ENCODE measurements at regions not wholly inside any gene's neighbourhood (a gene's known extent, or its start where the extent isn't known, plus 50 kb on each side); places are given as distances from the start of the nearest gene placed in this dataset.

DNA sequence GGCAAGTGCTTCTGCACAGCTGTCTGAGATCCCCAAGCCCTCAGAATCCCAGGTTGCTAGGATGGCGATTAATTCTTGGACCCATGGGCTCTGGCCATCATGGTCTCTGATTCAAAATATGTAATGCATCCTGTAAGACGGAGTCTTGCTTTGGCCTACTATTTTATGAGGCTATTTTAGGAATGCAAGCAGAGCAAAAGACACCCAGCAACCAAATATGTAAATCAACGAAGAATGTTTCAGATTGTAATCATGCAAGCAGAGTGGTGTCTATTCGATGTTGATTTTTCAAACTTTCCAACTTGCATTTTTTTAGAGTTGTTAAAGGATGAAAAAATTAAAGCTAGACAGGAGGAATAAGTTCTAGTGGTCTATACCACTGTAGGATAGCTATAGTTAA is 154.8 kb downstream of the COL6A3 start:
- Histone ChIP-seq H3K9ac (no peak overlapping the region), H3K27me3 (ENCODE audit: control insufficient read depth, insufficient read depth, low read length) (no peaks in the 10 kb centered on the region), H3K4me1 (no peaks in the 10 kb centered on the region), H3K27ac (no peak overlapping the region), H3K4me2 (ENCODE audit: low read length) (no peak overlapping the region), H3K79me2 (no peaks in the 10 kb centered on the region), H3K4me3 (ENCODE audit: low read depth, low read length) (no peak overlapping the region), H2AFZ (no peak overlapping the region), H3K9me3 (ENCODE audit: control insufficient read depth, low read length) (no peaks in the 10 kb centered on the region), H3K36me3 (ENCODE audit: control insufficient read depth, insufficient read depth, low read length) (no peaks in the 10 kb centered on the region)
- TF ChIP-seq, protein P1, sequence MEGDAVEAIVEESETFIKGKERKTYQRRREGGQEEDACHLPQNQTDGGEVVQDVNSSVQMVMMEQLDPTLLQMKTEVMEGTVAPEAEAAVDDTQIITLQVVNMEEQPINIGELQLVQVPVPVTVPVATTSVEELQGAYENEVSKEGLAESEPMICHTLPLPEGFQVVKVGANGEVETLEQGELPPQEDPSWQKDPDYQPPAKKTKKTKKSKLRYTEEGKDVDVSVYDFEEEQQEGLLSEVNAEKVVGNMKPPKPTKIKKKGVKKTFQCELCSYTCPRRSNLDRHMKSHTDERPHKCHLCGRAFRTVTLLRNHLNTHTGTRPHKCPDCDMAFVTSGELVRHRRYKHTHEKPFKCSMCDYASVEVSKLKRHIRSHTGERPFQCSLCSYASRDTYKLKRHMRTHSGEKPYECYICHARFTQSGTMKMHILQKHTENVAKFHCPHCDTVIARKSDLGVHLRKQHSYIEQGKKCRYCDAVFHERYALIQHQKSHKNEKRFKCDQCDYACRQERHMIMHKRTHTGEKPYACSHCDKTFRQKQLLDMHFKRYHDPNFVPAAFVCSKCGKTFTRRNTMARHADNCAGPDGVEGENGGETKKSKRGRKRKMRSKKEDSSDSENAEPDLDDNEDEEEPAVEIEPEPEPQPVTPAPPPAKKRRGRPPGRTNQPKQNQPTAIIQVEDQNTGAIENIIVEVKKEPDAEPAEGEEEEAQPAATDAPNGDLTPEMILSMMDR (IDR thresholded peaks at IDR 0.05) = no peak

GRCh38 chr2:237260039-237260620 is 153.8 kb downstream of the COL6A3 start:
- Histone ChIP-seq H2AFZ (no peak overlapping the region), H3K79me2 (no peaks in the 10 kb centered on the region), H3K4me1 (no peaks in the 10 kb centered on the region), H3K36me3 (ENCODE audit: control insufficient read depth, insufficient read depth, low read length) (no peaks in the 10 kb centered on the region), H3K4me2 (ENCODE audit: low read length) (no peak overlapping the region), H3K4me3 (ENCODE audit: low read depth, low read length) (no peak overlapping the region), H3K27ac (no peak overlapping the region), H3K27me3 (ENCODE audit: control insufficient read depth, insufficient read depth, low read length) (no peaks in the 10 kb centered on the region), H3K9me3 (ENCODE audit: control insufficient read depth, low read length) (no peaks in the 10 kb centered on the region), H3K9ac (no peak overlapping the region)
- TF ChIP-seq, protein P1 (IDR thresholded peaks at IDR 0.05) = no peak

DNA sequence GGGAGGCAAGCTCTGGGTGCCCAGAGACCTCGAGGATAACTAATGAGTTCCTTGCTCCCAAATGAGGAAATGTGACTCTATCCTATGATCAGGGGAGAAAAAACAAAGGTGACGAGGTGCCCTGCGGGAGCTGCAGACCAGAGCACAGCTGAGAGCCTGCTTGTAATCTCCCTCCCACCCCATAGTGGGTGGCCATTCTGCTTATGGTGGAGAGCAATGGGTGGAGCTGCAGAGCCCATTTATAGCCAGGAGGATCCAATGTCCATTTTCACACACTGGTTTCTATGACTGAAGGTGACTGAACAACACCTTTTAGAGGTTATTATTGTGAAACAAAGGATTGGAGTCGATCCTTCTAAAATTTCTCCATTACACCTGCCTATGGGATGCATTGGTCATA is 153.3 kb downstream of the COL6A3 start:
- TF ChIP-seq, protein P1 (IDR thresholded peaks at IDR 0.05) = no peak
- Histone ChIP-seq H2AFZ (no peak overlapping the region), H3K9ac (no peak overlapping the region), H3K9me3 (ENCODE audit: control insufficient read depth, low read length) (no peaks in the 10 kb centered on the region), H3K36me3 (ENCODE audit: control insufficient read depth, insufficient read depth, low read length) (no peaks in the 10 kb centered on the region), H3K27me3 (ENCODE audit: control insufficient read depth, insufficient read depth, low read length) (no peaks in the 10 kb centered on the region), H3K4me3 (ENCODE audit: low read depth, low read length) (no peak overlapping the region), H3K4me1 (no peaks in the 10 kb centered on the region), H3K4me2 (ENCODE audit: low read length) (no peak overlapping the region), H3K27ac (no peak overlapping the region), H3K79me2 (no peaks in the 10 kb centered on the region)

- Histone ChIP-seq H3K4me2 (ENCODE audit: low read length) (no peak overlapping the region), H3K4me1 (no peaks in the 10 kb centered on the region), H2AFZ (no peak overlapping the region), H3K27ac (no peak overlapping the region), H3K27me3 (ENCODE audit: control insufficient read depth, insufficient read depth, low read length) (no peaks in the 10 kb centered on the region), H3K4me3 (ENCODE audit: low read depth, low read length) (no peak overlapping the region), H3K36me3 (ENCODE audit: control insufficient read depth, insufficient read depth, low read length) (no peaks in the 10 kb centered on the region), H3K9me3 (ENCODE audit: control insufficient read depth, low read length) (no peaks in the 10 kb centered on the region), H3K9ac (no peak overlapping the region), H3K79me2 (no peaks in the 10 kb centered on the region)
- TF ChIP-seq, protein P1 (IDR thresholded peaks at IDR 0.05) = no peak
Measured at GRCh38 chr2:237261327-237261726, 152.6 kb downstream of the COL6A3 start.
